ENCODE measurements at regions not wholly inside any gene's neighbourhood (a gene's known extent, or its start where the extent isn't known, plus 50 kb on each side); places are given as distances from the start of the nearest gene placed in this dataset.

- H3K4me2 ChIP-seq (ENCODE audit: low read length), result no peak overlapping the region
- H3K56ac ChIP-seq (ENCODE audit: low read length), result no peak overlapping the region
- H3K79me2 ChIP-seq (ENCODE audit: control insufficient read depth, insufficient read depth, low read length), result no peaks in the 10 kb centered on the region
- no peak overlapping the region for H3K9ac ChIP-seq (ENCODE audit: low read length)
- H3K4me3 ChIP-seq (ENCODE audit: low read length), result no peak overlapping the region
- H2BK120ac ChIP-seq (ENCODE audit: low read depth, low read length), result no peak overlapping the region
- no peak overlapping the region for H2BK5ac ChIP-seq (ENCODE audit: low read length)
- peak overlapping the region; percentile 39 for H3K23ac ChIP-seq (ENCODE audit: low read length)
- peak; percentile 45 for DNase-seq
- no peak overlapping the region for H3K4ac ChIP-seq (ENCODE audit: low read depth, low read length)
- H3K18ac ChIP-seq (ENCODE audit: low read length), result no peak overlapping the region
- no peaks in the 10 kb centered on the region for H3K27me3 ChIP-seq (ENCODE audit: insufficient read depth, low read length, poor library complexity)
- H4K8ac ChIP-seq (ENCODE audit: low read depth, low read length), result no peak overlapping the region
- H2AK5ac ChIP-seq (ENCODE audit: low read length), result no peak overlapping the region
- H3K27ac ChIP-seq (ENCODE audit: low read depth, low read length), result no peak overlapping the region
- no peak overlapping the region for H2BK15ac ChIP-seq (replicated peaks; ENCODE audit: low read depth)
- no peaks in the 10 kb centered on the region for H3K36me3 ChIP-seq (ENCODE audit: control insufficient read depth, insufficient read depth, low read length)
- H3K4me1 ChIP-seq (ENCODE audit: control insufficient read depth, low read depth, low read length), result no peaks in the 10 kb centered on the region
- no CpG with 5 or more reads among the region's 8 CpGs for WGBS (ENCODE audit: extremely low coverage, insufficient coverage, low lambda C conversion rate)
- no peak overlapping the region for H4K5ac ChIP-seq (ENCODE audit: low read length)
- no peaks in the 10 kb centered on the region for H3K79me1 ChIP-seq (ENCODE audit: low read length)
Measured at GRCh38 chr6:130529569-130530149, 163.8 kb downstream of the TMEM200A start.

- H3K36me3 ChIP-seq (ENCODE audit: control insufficient read depth, insufficient read depth, low read length), result no peaks in the 10 kb centered on the region
- no CpG with 5 or more reads among the region's 3 CpGs for WGBS (ENCODE audit: extremely low coverage, insufficient coverage, low lambda C conversion rate)
- DNase-seq, result no peak
- no peak overlapping the region for H2BK5ac ChIP-seq (ENCODE audit: low read length)
- no peaks in the 10 kb centered on the region for H3K79me1 ChIP-seq (ENCODE audit: low read length)
- H3K23ac ChIP-seq (ENCODE audit: low read length), result no peak overlapping the region
- H3K4me1 ChIP-seq (ENCODE audit: control insufficient read depth, low read depth, low read length), result no peaks in the 10 kb centered on the region
- no peak overlapping the region for H3K4me3 ChIP-seq (ENCODE audit: low read length)
- no peak overlapping the region for H2AK5ac ChIP-seq (ENCODE audit: low read length)
- no peak overlapping the region for H2BK120ac ChIP-seq (ENCODE audit: low read depth, low read length)
- H2BK15ac ChIP-seq (replicated peaks; ENCODE audit: low read depth), result no peak overlapping the region
- H3K18ac ChIP-seq (ENCODE audit: low read length), result no peak overlapping the region
- H4K5ac ChIP-seq (ENCODE audit: low read length), result no peak overlapping the region
- no peaks in the 10 kb centered on the region for H3K79me2 ChIP-seq (ENCODE audit: control insufficient read depth, insufficient read depth, low read length)
- H3K56ac ChIP-seq (ENCODE audit: low read length), result no peak overlapping the region
- no peak overlapping the region for H3K4ac ChIP-seq (ENCODE audit: low read depth, low read length)
- H3K4me2 ChIP-seq (ENCODE audit: low read length), result no peak overlapping the region
- H3K9ac ChIP-seq (ENCODE audit: low read length), result no peak overlapping the region
- no peaks in the 10 kb centered on the region for H3K27me3 ChIP-seq (ENCODE audit: insufficient read depth, low read length, poor library complexity)
- H4K8ac ChIP-seq (ENCODE audit: low read depth, low read length), result no peak overlapping the region
- H3K27ac ChIP-seq (ENCODE audit: low read depth, low read length), result no peak overlapping the region
Measured at GRCh38 chr6:130534627-130535026, 168.8 kb downstream of the TMEM200A start.

GRCh38 chr6:130535242-130535641 is 169.4 kb downstream of the TMEM200A start:
- no peaks in the 10 kb centered on the region for H3K36me3 ChIP-seq (ENCODE audit: control insufficient read depth, insufficient read depth, low read length)
- no peak overlapping the region for H2BK120ac ChIP-seq (ENCODE audit: low read depth, low read length)
- no peak overlapping the region for H3K9ac ChIP-seq (ENCODE audit: low read length)
- DNase-seq, result no peak
- H3K4me2 ChIP-seq (ENCODE audit: low read length), result no peak overlapping the region
- H3K27ac ChIP-seq (ENCODE audit: low read depth, low read length), result no peak overlapping the region
- no CpG with 5 or more reads among the region's 2 CpGs for WGBS (ENCODE audit: extremely low coverage, insufficient coverage, low lambda C conversion rate)
- no peak overlapping the region for H3K23ac ChIP-seq (ENCODE audit: low read length)
- H4K8ac ChIP-seq (ENCODE audit: low read depth, low read length), result no peak overlapping the region
- H2BK15ac ChIP-seq (replicated peaks; ENCODE audit: low read depth), result no peak overlapping the region
- H3K4me1 ChIP-seq (ENCODE audit: control insufficient read depth, low read depth, low read length), result no peaks in the 10 kb centered on the region
- no peak overlapping the region for H4K5ac ChIP-seq (ENCODE audit: low read length)
- no peaks in the 10 kb centered on the region for H3K79me2 ChIP-seq (ENCODE audit: control insufficient read depth, insufficient read depth, low read length)
- no peak overlapping the region for H2BK5ac ChIP-seq (ENCODE audit: low read length)
- no peak overlapping the region for H3K4me3 ChIP-seq (ENCODE audit: low read length)
- H3K56ac ChIP-seq (ENCODE audit: low read length), result no peak overlapping the region
- H2AK5ac ChIP-seq (ENCODE audit: low read length), result no peak overlapping the region
- H3K27me3 ChIP-seq (ENCODE audit: insufficient read depth, low read length, poor library complexity), result no peaks in the 10 kb centered on the region
- no peaks in the 10 kb centered on the region for H3K79me1 ChIP-seq (ENCODE audit: low read length)
- H3K18ac ChIP-seq (ENCODE audit: low read length), result no peak overlapping the region
- H3K4ac ChIP-seq (ENCODE audit: low read depth, low read length), result no peak overlapping the region

GRCh38 chr6:130537447-130537846 is 171.6 kb downstream of the TMEM200A start:
- no peak overlapping the region for H4K8ac ChIP-seq (ENCODE audit: low read depth, low read length)
- no peak overlapping the region for H3K4ac ChIP-seq (ENCODE audit: low read depth, low read length)
- no peak for DNase-seq
- H3K4me2 ChIP-seq (ENCODE audit: low read length), result no peak overlapping the region
- no peaks in the 10 kb centered on the region for H3K79me2 ChIP-seq (ENCODE audit: control insufficient read depth, insufficient read depth, low read length)
- no peak overlapping the region for H2BK5ac ChIP-seq (ENCODE audit: low read length)
- H3K23ac ChIP-seq (ENCODE audit: low read length), result no peak overlapping the region
- no peaks in the 10 kb centered on the region for H3K36me3 ChIP-seq (ENCODE audit: control insufficient read depth, insufficient read depth, low read length)
- WGBS (ENCODE audit: extremely low coverage, insufficient coverage, low lambda C conversion rate), result no CpG with 5 or more reads among the region's 1 CpG
- H3K4me1 ChIP-seq (ENCODE audit: control insufficient read depth, low read depth, low read length), result no peaks in the 10 kb centered on the region
- no peak overlapping the region for H3K4me3 ChIP-seq (ENCODE audit: low read length)
- H3K27ac ChIP-seq (ENCODE audit: low read depth, low read length), result no peak overlapping the region
- no peak overlapping the region for H3K18ac ChIP-seq (ENCODE audit: low read length)
- no peaks in the 10 kb centered on the region for H3K27me3 ChIP-seq (ENCODE audit: insufficient read depth, low read length, poor library complexity)
- H2AK5ac ChIP-seq (ENCODE audit: low read length), result no peak overlapping the region
- no peak overlapping the region for H3K9ac ChIP-seq (ENCODE audit: low read length)
- no peak overlapping the region for H2BK120ac ChIP-seq (ENCODE audit: low read depth, low read length)
- H2BK15ac ChIP-seq (replicated peaks; ENCODE audit: low read depth), result no peak overlapping the region
- no peak overlapping the region for H3K56ac ChIP-seq (ENCODE audit: low read length)
- no peak overlapping the region for H4K5ac ChIP-seq (ENCODE audit: low read length)
- no peaks in the 10 kb centered on the region for H3K79me1 ChIP-seq (ENCODE audit: low read length)

- WGBS (ENCODE audit: extremely low coverage, insufficient coverage, low lambda C conversion rate), result no CpG with 5 or more reads among the region's 3 CpGs
- Histone ChIP-seq H3K4me3 (ENCODE audit: low read length) (no peak overlapping the region), H4K5ac (ENCODE audit: low read length) (no peak overlapping the region), H2AK5ac (ENCODE audit: low read length) (no peak overlapping the region), H3K79me2 (ENCODE audit: control insufficient read depth, insufficient read depth, low read length) (no peaks in the 10 kb centered on the region), H4K8ac (ENCODE audit: low read depth, low read length) (no peak overlapping the region), H3K18ac (ENCODE audit: low read length) (no peak overlapping the region), H3K27ac (ENCODE audit: low read depth, low read length) (no peak overlapping the region), H3K23ac (ENCODE audit: low read length) (no peak overlapping the region), H2BK15ac (replicated peaks; ENCODE audit: low read depth) (no peak overlapping the region), H3K36me3 (ENCODE audit: control insufficient read depth, insufficient read depth, low read length) (no peaks in the 10 kb centered on the region), H3K79me1 (ENCODE audit: low read length) (no peaks in the 10 kb centered on the region), H2BK120ac (ENCODE audit: low read depth, low read length) (no peak overlapping the region), H3K4me2 (ENCODE audit: low read length) (no peak overlapping the region), H3K9ac (ENCODE audit: low read length) (no peak overlapping the region), H3K27me3 (ENCODE audit: insufficient read depth, low read length, poor library complexity) (no peaks in the 10 kb centered on the region), H2BK5ac (ENCODE audit: low read length) (no peak overlapping the region), H3K4me1 (ENCODE audit: control insufficient read depth, low read depth, low read length) (no peaks in the 10 kb centered on the region), H3K56ac (ENCODE audit: low read length) (no peak overlapping the region), H3K4ac (ENCODE audit: low read depth, low read length) (no peak overlapping the region)
- DNase-seq, result no peak
Measured at GRCh38 chr6:130547723-130548122, 181.9 kb downstream of the TMEM200A start.

GRCh38 chr6:130557481-130558112 is 191.8 kb downstream of the TMEM200A start:
- H3K36me3 ChIP-seq (ENCODE audit: control insufficient read depth, insufficient read depth, low read length), result no peaks in the 10 kb centered on the region
- H3K56ac ChIP-seq (ENCODE audit: low read length), result no peak overlapping the region
- no peak overlapping the region for H2BK120ac ChIP-seq (ENCODE audit: low read depth, low read length)
- H3K79me1 ChIP-seq (ENCODE audit: low read length), result no peaks in the 10 kb centered on the region
- no peaks in the 10 kb centered on the region for H3K27me3 ChIP-seq (ENCODE audit: insufficient read depth, low read length, poor library complexity)
- H3K4me1 ChIP-seq (ENCODE audit: control insufficient read depth, low read depth, low read length), result no peaks in the 10 kb centered on the region
- H4K5ac ChIP-seq (ENCODE audit: low read length), result no peak overlapping the region
- no peak overlapping the region for H2BK5ac ChIP-seq (ENCODE audit: low read length)
- H2AK5ac ChIP-seq (ENCODE audit: low read length), result no peak overlapping the region
- no peak overlapping the region for H3K4me3 ChIP-seq (ENCODE audit: low read length)
- H3K4me2 ChIP-seq (ENCODE audit: low read length), result no peak overlapping the region
- H3K18ac ChIP-seq (ENCODE audit: low read length), result no peak overlapping the region
- no peak overlapping the region for H2BK15ac ChIP-seq (replicated peaks; ENCODE audit: low read depth)
- H3K79me2 ChIP-seq (ENCODE audit: control insufficient read depth, insufficient read depth, low read length), result no peaks in the 10 kb centered on the region
- no peak for DNase-seq
- H3K4ac ChIP-seq (ENCODE audit: low read depth, low read length), result no peak overlapping the region
- no peak overlapping the region for H3K27ac ChIP-seq (ENCODE audit: low read depth, low read length)
- H3K9ac ChIP-seq (ENCODE audit: low read length), result no peak overlapping the region
- H4K8ac ChIP-seq (ENCODE audit: low read depth, low read length), result no peak overlapping the region
- WGBS (ENCODE audit: extremely low coverage, insufficient coverage, low lambda C conversion rate), result no CpG with 5 or more reads among the region's 3 CpGs
- no peak overlapping the region for H3K23ac ChIP-seq (ENCODE audit: low read length)
